Fibroblast of the conjunctiva (primary cell): ENCODE measurements at regions not wholly inside any gene's neighbourhood (a gene's known extent, or its start where the extent isn't known, plus 50 kb on each side); places are given as distances from the start of the nearest gene placed in this dataset.
A peak's percentile ranks its signal among the peaks of the same experiment; 100 is the strongest.

ENCODE experiments used
- DNase-seq: peaks from one replicate; pipeline ENCODE4 v3.0.0-alpha.2; 2010; ENCODE audit warnings: low read depth

GRCh38 chr3:72489901-72490300 is 358.3 kb downstream of the SHQ1 start:
- DNase-seq = no peak

GRCh38 chr3:72488738-72489035 is 359.6 kb downstream of the SHQ1 start:
- no peak for DNase-seq

- DNase-seq = no peak
Observed at GRCh38 chr3:72487946-72488737, 360.1 kb downstream of the SHQ1 start.

GRCh38 chr3:72487078-72487765 is 361.0 kb downstream of the SHQ1 start:
- peak; percentile 59 for DNase-seq

GRCh38 chr3:72485641-72486040 is 362.6 kb downstream of the SHQ1 start:
- DNase-seq = no peak

GRCh38 chr3:72483554-72484104 is 364.6 kb downstream of the SHQ1 start:
- DNase-seq = no peak

- peak; percentile 62 for DNase-seq
Observed at GRCh38 chr3:72482589-72483321, 365.5 kb downstream of the SHQ1 start.

- DNase-seq = no peak
Observed at GRCh38 chr3:72481542-72481941, 366.7 kb downstream of the SHQ1 start.

GRCh38 chr3:72480366-72480765 is 367.9 kb downstream of the SHQ1 start:
- no peak for DNase-seq

GRCh38 chr3:72479651-72480215 is 368.5 kb downstream of the SHQ1 start:
- no peak for DNase-seq

- DNase-seq = no peak
Observed at GRCh38 chr3:72476139-72476483, 372.1 kb downstream of the SHQ1 start.

- DNase-seq = no peak
Observed at GRCh38 chr3:72475258-72476138, 372.7 kb downstream of the SHQ1 start.

- DNase-seq = no peak
Observed at GRCh38 chr3:72474775-72475174, 373.5 kb downstream of the SHQ1 start.

GRCh38 chr3:72473156-72473555 is 375.1 kb downstream of the SHQ1 start:
- DNase-seq = no peak

GRCh38 chr3:72470904-72471417 is 377.3 kb downstream of the SHQ1 start:
- DNase-seq = no peak

- no peak for DNase-seq
Observed at GRCh38 chr3:72465853-72466252, 382.4 kb downstream of the SHQ1 start.

- no peak for DNase-seq
Observed at GRCh38 chr3:72463083-72463482, 385.2 kb downstream of the SHQ1 start.

GRCh38 chr3:72462595-72463011 is 385.6 kb downstream of the SHQ1 start:
- no peak for DNase-seq

- no peak for DNase-seq
Observed at GRCh38 chr3:72461787-72462186, 386.5 kb downstream of the SHQ1 start.

GRCh38 chr3:72460205-72461174 is 387.8 kb downstream of the SHQ1 start:
- no peak for DNase-seq
